ENCODE measurements at regions not wholly inside any gene's neighbourhood (a gene's known extent, or its start where the extent isn't known, plus 50 kb on each side); places are given as distances from the start of the nearest gene placed in this dataset.

- Histone ChIP-seq H3K79me2 (replicated peaks; ENCODE audit: insufficient read depth, low read length) (no peaks in the 10 kb centered on the region), H2AFZ (ENCODE audit: low read depth, low read length) (no peak overlapping the region), H3K4me2 (ENCODE audit: low read length) (no peak overlapping the region), H3K9ac (ENCODE audit: low read length) (no peak overlapping the region), H3K27ac (ENCODE audit: low read length) (no peak overlapping the region), H3K9me3 (ENCODE audit: low read length) (no peaks in the 10 kb centered on the region), H4K20me1 (ENCODE audit: insufficient read depth) (no peaks in the 10 kb centered on the region), H3K4me3 (ENCODE audit: low read length) (no peak overlapping the region), H3K27me3 (ENCODE audit: insufficient read depth, low read depth, low read length) (no peaks in the 10 kb centered on the region), H3F3A (ENCODE audit: insufficient read depth, low read length, poor library complexity, severe bottlenecking) (no peaks in the 10 kb centered on the region), H3K9me2 (ENCODE audit: insufficient read depth, low read length) (no peaks in the 10 kb centered on the region), H3K36me3 (ENCODE audit: insufficient read depth, low read length) (no peaks in the 10 kb centered on the region)
- no peak for TF ChIP-seq SMC3 (conservative IDR thresholded peaks at IDR 0.05; ENCODE audit: poor library complexity)
- TF ChIP-seq TAF1 (IDR thresholded peaks at IDR 0.05; ENCODE audit: low read depth): no peak
- no peak for TF ChIP-seq CTCF (IDR thresholded peaks at IDR 0.05; ENCODE audit: poor library complexity, severe bottlenecking)
- no peak for TF ChIP-seq MXI1 (conservative IDR thresholded peaks at IDR 0.05; ENCODE audit: poor library complexity, severe bottlenecking)
- TF ChIP-seq EZH2 (IDR thresholded peaks at IDR 0.05; ENCODE audit: borderline replicate concordance, insufficient read depth, low read length, poor library complexity, severe bottlenecking): no peak
- no peak for TF ChIP-seq POLR2AphosphoS5 (IDR thresholded peaks at IDR 0.05)
- no peak for TF ChIP-seq RAD21 (conservative IDR thresholded peaks at IDR 0.05)
- TF ChIP-seq EP300 (conservative IDR thresholded peaks at IDR 0.05; ENCODE audit: poor library complexity, severe bottlenecking): no peak
- no peak for TF ChIP-seq REST (IDR thresholded peaks at IDR 0.05; ENCODE audit: borderline replicate concordance)
These were observed 322.1 kb upstream of the ATP2B1 start for GRCh38 chr12:90030726-90031125.

DNA sequence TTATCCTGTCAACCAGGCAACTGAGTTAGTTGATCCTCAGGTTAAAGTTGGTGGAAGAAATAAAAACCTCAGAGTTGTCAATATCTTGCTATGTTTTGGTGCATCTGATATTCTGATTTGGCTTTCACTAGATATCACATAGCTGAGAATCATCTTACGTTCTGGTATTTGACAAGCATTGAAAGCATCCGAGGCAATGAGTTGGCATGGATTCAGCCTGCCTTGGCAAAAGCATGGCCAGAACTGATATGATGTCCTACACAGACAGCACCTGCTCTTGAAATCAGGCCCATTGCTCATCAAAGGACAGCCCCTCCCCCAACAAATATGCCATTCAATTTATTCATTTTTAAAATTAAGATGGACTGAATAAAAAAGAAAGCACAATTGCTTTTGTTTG lies 320.7 kb upstream of the ATP2B1 start:
- no peaks in the 10 kb centered on the region for H3K27me3 ChIP-seq (ENCODE audit: insufficient read depth, low read depth, low read length)
- no peaks in the 10 kb centered on the region for H3K9me2 ChIP-seq (ENCODE audit: insufficient read depth, low read length)
- H3K27ac ChIP-seq (ENCODE audit: low read length): no peak overlapping the region
- no peak overlapping the region for H3K9ac ChIP-seq (ENCODE audit: low read length)
- H3K79me2 ChIP-seq (replicated peaks; ENCODE audit: insufficient read depth, low read length): no peaks in the 10 kb centered on the region
- no peak overlapping the region for H3K4me3 ChIP-seq (ENCODE audit: low read length)
- no peak overlapping the region for H3K4me2 ChIP-seq (ENCODE audit: low read length)
- H3K36me3 ChIP-seq (ENCODE audit: insufficient read depth, low read length): no peaks in the 10 kb centered on the region
- TF ChIP-seq SMC3 (conservative IDR thresholded peaks at IDR 0.05; ENCODE audit: poor library complexity): no peak
- no peak for TF ChIP-seq EZH2 (IDR thresholded peaks at IDR 0.05; ENCODE audit: borderline replicate concordance, insufficient read depth, low read length, poor library complexity, severe bottlenecking)
- TF ChIP-seq CTCF (IDR thresholded peaks at IDR 0.05; ENCODE audit: poor library complexity, severe bottlenecking): no peak
- TF ChIP-seq TAF1 (IDR thresholded peaks at IDR 0.05; ENCODE audit: low read depth): no peak
- no peak for TF ChIP-seq MXI1 (conservative IDR thresholded peaks at IDR 0.05; ENCODE audit: poor library complexity, severe bottlenecking)
- no peak for TF ChIP-seq EP300 (conservative IDR thresholded peaks at IDR 0.05; ENCODE audit: poor library complexity, severe bottlenecking)
- no peak for TF ChIP-seq REST (IDR thresholded peaks at IDR 0.05; ENCODE audit: borderline replicate concordance)
- no peak for TF ChIP-seq POLR2AphosphoS5 (IDR thresholded peaks at IDR 0.05)
- no peak for TF ChIP-seq RAD21 (conservative IDR thresholded peaks at IDR 0.05)
- no peak overlapping the region for H2AFZ ChIP-seq (ENCODE audit: low read depth, low read length)
- no peaks in the 10 kb centered on the region for H3F3A ChIP-seq (ENCODE audit: insufficient read depth, low read length, poor library complexity, severe bottlenecking)
- no peaks in the 10 kb centered on the region for H4K20me1 ChIP-seq (ENCODE audit: insufficient read depth)
- H3K9me3 ChIP-seq (ENCODE audit: low read length): no peaks in the 10 kb centered on the region

Data from neural cell (in vitro differentiated cells).